GM19351 (cell line): ENCODE measurements at regions not wholly inside any gene's neighbourhood (a gene's known extent, or its start where the extent isn't known, plus 50 kb on each side); places are given as distances from the start of the nearest gene placed in this dataset.
"Not testable (repeated sequence)": the region's sequence is repeated elsewhere in the genome, so short reads cannot be mapped to it uniquely, and the experiment has no call there.

Experiments used
- ATAC-seq: cut with Tn5 transposase; IDR thresholded peaks from one replicate; pipeline ENCODE4 v1.9.1; 2021; ENCODE audit warnings: mild to moderate bottlenecking, moderate library complexity; ENCODE audit not compliant: unreplicated experiment

- no peak for ATAC-seq
Measured at GRCh38 chr11:24108609-24109008, 388.2 kb upstream of the LUZP2 start.

GRCh38 chr11:24122291-24122690 is 374.6 kb upstream of the LUZP2 start:
- ATAC-seq = no peak

- no peak for ATAC-seq
Measured at GRCh38 chr11:24124876-24125275, 372.0 kb upstream of the LUZP2 start.

- no peak for ATAC-seq
Measured at GRCh38 chr11:24131698-24132097, 365.2 kb upstream of the LUZP2 start.

- ATAC-seq = no peak
Measured at GRCh38 chr11:24132471-24132870, 364.4 kb upstream of the LUZP2 start.

GRCh38 chr11:24134879-24135589 is 361.8 kb upstream of the LUZP2 start:
- ATAC-seq = no peak

GRCh38 chr11:24142062-24142461 is 354.8 kb upstream of the LUZP2 start:
- no peak for ATAC-seq

- ATAC-seq = no peak
Measured at GRCh38 chr11:24145411-24145810, 351.4 kb upstream of the LUZP2 start.

- no peak for ATAC-seq
Measured at GRCh38 chr11:24153337-24153736, 343.5 kb upstream of the LUZP2 start.

GRCh38 chr11:24155792-24156191 is 341.1 kb upstream of the LUZP2 start:
- no peak for ATAC-seq

GRCh38 chr11:24157316-24157715 is 339.5 kb upstream of the LUZP2 start:
- ATAC-seq = no peak

- no peak for ATAC-seq
Measured at GRCh38 chr11:24161587-24161986, 335.3 kb upstream of the LUZP2 start.

- ATAC-seq = no peak
Measured at GRCh38 chr11:24163146-24163545, 333.7 kb upstream of the LUZP2 start.

- no peak for ATAC-seq
Measured at GRCh38 chr11:24163841-24164240, 333.0 kb upstream of the LUZP2 start.

- ATAC-seq = no peak
Measured at GRCh38 chr11:24171869-24172268, 325.0 kb upstream of the LUZP2 start.

- ATAC-seq = no peak
Measured at GRCh38 chr11:24181395-24182047, 315.3 kb upstream of the LUZP2 start.

GRCh38 chr11:24185535-24185934 is 311.3 kb upstream of the LUZP2 start:
- not testable (repeated sequence) for ATAC-seq

- ATAC-seq = no peak
Measured at GRCh38 chr11:24196733-24197132, 300.1 kb upstream of the LUZP2 start.

GRCh38 chr11:24198481-24198880 is 298.4 kb upstream of the LUZP2 start:
- no peak for ATAC-seq

GRCh38 chr11:24199461-24199860 is 297.4 kb upstream of the LUZP2 start:
- no peak for ATAC-seq

GRCh38 chr11:24206030-24206429 is 290.8 kb upstream of the LUZP2 start:
- ATAC-seq = no peak

GRCh38 chr11:24206511-24206910 is 290.3 kb upstream of the LUZP2 start:
- no peak for ATAC-seq

- ATAC-seq = no peak
Measured at GRCh38 chr11:24216488-24216887, 280.4 kb upstream of the LUZP2 start.
